ENCODE measurements at regions not wholly inside any gene's neighbourhood (a gene's known extent, or its start where the extent isn't known, plus 50 kb on each side); places are given as distances from the start of the nearest gene placed in this dataset.

GRCh38 chr7:119177863-119178262 is 953.4 kb downstream of the ANKRD7 start:
- DNase-seq (ENCODE audit: low spot score) = no peak
- ChIA-PET POLR2A (ENCODE audit: low non-redundant PET) (no interaction called here), CTCF (no interaction called here)
- TF ChIP-seq CTCF (conservative IDR thresholded peaks at IDR 0.05; ENCODE audit: low read depth) = no peak
- no peak overlapping the region for H3K27ac ChIP-seq

- POLR2A ChIA-PET (ENCODE audit: low non-redundant PET) = no interaction called here
- DNase-seq (ENCODE audit: low spot score) = no peak
- TF ChIP-seq CTCF (conservative IDR thresholded peaks at IDR 0.05; ENCODE audit: low read depth) = no peak
- CTCF ChIA-PET = no interaction called here
- H3K27ac ChIP-seq = no peak overlapping the region
Observed at GRCh38 chr7:119184124-119184788, 959.8 kb downstream of the ANKRD7 start.

GRCh38 chr7:119196183-119196582 is 971.7 kb downstream of the ANKRD7 start:
- DNase-seq (ENCODE audit: low spot score) = no peak
- TF ChIP-seq CTCF (conservative IDR thresholded peaks at IDR 0.05; ENCODE audit: low read depth) = no peak
- CTCF ChIA-PET = no interaction called here
- H3K27ac ChIP-seq = no peak overlapping the region
- POLR2A ChIA-PET (ENCODE audit: low non-redundant PET) = no interaction called here

GRCh38 chr7:119197172-119197876 is 972.8 kb downstream of the ANKRD7 start:
- ChIA-PET CTCF (interaction anchor here (0.6 to 0.7 kb wide), 4 partner anchors 8 to 602 kb away, joined by 3 to 4 read pairs (median 3); no protein-coding TSS in a partner anchor), POLR2A (ENCODE audit: low non-redundant PET) (no interaction called here)
- TF ChIP-seq CTCF (conservative IDR thresholded peaks at IDR 0.05; ENCODE audit: low read depth) = no peak
- no peak for DNase-seq (ENCODE audit: low spot score)
- no peak overlapping the region for H3K27ac ChIP-seq

GRCh38 chr7:119197877-119198527 is 973.5 kb downstream of the ANKRD7 start:
- peak; percentile 92 for TF ChIP-seq CTCF (conservative IDR thresholded peaks at IDR 0.05; ENCODE audit: low read depth)
- peak; percentile 12 for DNase-seq (ENCODE audit: low spot score)
- CTCF ChIA-PET = interaction anchor here (0.6 to 0.7 kb wide), 3 partner anchors 22 to 603 kb away, joined by 3 to 4 read pairs (median 3); no protein-coding TSS in a partner anchor
- no peak overlapping the region for H3K27ac ChIP-seq
- POLR2A ChIA-PET (ENCODE audit: low non-redundant PET) = no interaction called here

- TF ChIP-seq CTCF (conservative IDR thresholded peaks at IDR 0.05; ENCODE audit: low read depth) = no peak
- POLR2A ChIA-PET (ENCODE audit: low non-redundant PET) = no interaction called here
- H3K27ac ChIP-seq = no peak overlapping the region
- DNase-seq (ENCODE audit: low spot score) = no peak
- CTCF ChIA-PET = interaction anchor here (0.6 kb wide), 1 partner anchor 46 kb away, joined by 3 read pairs; no protein-coding TSS in a partner anchor
Observed at GRCh38 chr7:119219663-119220062, 995.2 kb downstream of the ANKRD7 start.

Data from RWPE1 (cell line).